HK-2 (cell line): ENCODE measurements at regions not wholly inside any gene's neighbourhood (a gene's known extent, or its start where the extent isn't known, plus 50 kb on each side); places are given as distances from the start of the nearest gene placed in this dataset.
"Not testable (repeated sequence)": the region's sequence is repeated elsewhere in the genome, so short reads cannot be mapped to it uniquely, and the experiment has no call there.

Experiments used
- DNase-seq: peaks from one replicate; pipeline ENCODE4 v3.0.0-alpha.2; 2018; ENCODE audit not compliant: unreplicated experiment

DNA sequence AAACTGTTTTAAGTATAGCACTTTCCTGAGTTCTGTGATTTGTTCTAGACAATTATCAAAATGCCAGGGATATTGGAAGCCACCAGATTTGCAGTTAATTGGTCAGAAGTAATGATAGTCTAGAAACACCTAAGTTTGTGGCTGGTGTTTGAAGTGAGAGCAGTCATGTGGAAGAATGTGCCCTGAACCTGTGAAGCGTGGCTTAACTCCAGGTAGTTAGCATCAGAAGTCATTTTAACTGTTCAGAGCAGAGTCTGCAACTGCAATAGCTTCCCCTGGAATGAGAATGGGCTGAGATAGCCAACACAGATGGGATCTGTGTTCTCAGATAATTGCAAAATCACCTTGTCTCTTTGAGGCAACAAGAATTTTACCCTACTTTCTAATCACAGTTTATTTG lies 255.1 kb upstream of the GK2 start:
- DNase-seq: no peak

DNA sequence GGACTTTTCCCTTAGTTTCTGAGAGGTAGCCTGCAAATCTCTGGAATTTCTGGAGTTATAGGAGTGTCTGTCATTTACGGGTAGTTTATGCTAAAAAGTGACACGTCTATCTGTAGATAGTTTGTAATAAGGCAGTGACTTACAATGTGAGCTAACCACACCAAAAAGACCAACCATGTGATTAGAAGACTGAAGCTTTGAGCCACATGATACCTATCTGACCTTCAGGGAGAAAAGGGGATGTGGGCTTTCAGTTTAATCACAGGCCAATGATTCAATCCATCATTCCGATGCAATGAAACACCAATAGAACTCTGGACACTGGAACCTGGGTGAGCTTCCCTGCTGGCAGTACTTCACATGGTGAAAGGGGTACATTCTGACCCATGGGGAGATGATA lies 254.6 kb upstream of the GK2 start:
- no peak for DNase-seq

DNA sequence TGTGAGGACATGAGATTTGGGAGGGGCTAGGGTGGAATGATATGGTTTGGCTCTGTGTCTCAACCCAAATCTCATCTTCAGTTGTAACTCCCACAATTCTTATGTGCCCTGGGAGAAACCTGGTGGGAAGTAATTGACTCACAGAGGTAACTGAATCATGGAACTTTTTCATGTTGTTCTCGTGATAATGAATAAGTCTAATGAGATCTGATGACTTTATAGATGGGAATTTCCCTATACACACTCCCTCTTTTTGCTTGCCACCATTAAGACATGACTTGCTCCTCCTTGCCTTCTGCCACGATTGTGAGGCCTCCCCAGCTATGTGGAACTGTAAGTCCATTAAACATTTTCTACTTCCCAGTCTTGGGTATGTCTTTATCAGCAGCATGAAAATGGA lies 253.2 kb upstream of the GK2 start:
- DNase-seq: no peak

DNA sequence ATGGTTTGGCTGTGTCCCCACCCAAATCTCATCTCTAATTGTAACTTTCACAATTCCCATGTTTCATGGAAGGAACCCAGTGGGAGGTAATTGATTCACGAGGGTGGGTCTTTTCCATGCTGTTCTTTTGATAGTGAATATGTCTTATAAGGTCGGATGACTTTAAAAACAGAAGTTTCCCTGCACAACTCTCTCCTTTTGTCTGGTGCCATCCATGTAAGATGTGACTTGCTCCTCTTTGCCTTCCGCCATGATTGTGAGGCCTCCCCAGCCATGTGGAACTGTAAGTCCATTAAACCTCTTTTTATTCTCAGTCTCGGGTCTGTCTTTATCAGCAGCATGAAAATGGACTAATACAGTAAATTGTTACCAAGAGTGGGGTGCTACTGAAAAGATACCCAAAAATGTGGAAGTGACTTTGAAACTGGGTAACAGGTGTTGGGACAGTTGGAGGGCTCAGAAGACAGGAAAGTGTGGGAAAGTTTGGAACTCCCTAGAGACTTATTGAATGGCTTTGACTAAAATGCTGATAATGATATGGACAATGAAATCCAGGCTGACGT lies 251.4 kb upstream of the GK2 start:
- DNase-seq: not testable (repeated sequence)

DNA sequence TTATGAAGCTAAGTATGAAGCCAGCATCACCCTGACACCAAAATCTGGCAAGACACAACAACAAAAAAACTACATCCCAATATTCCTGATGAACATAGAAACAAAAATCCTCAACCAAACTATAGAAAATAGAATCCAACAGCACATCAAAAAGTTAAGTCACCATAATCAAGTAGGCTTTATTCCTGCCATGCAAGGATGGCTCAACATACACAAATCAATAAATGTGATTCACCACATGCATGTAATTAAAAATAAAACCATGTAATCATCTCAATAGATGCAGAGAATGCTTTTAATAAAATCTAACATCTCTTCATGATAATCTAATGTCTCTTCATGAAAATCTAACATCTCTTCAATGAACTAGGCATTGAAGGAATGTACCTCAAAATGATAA lies 249.4 kb upstream of the GK2 start:
- DNase-seq: no peak

DNA sequence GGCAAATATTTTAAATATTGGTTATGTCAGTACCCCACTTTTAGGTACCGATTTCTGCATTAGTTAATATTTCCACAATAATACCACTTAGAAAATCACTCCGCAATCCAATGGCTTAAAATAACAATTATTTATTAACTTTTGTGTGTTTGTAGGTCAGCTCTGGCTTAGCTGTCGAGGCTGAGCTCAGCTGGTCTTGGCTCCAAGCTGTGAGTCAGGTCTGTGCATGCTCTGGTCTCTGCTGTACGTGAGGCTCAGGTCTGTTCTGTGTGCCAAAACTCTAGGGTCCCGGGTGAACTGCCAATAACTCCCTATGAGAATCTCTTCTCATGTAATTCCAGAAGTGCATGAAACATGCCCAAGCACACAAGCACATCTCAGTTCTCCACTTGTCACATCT lies 245.8 kb upstream of the GK2 start:
- peak; percentile 40 for DNase-seq

DNA sequence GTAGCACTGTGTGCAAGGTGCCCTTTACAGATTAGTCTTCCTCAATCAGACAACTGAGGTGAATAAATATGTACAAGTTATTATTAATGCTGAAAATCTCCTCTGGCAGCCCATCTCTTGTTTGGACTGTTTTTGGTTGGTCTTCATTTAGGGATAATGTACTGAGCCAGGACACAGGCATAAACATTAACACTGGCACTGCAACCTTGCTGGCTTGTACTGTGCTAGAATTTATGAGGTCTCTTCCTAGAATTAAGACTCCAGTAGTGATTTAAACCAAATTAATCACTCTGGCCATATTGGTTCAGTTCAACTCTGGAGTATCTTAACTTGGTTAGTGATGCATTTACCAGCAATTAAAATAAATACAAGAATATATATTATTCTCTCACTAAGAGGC lies 244.7 kb upstream of the GK2 start:
- no peak for DNase-seq

DNA sequence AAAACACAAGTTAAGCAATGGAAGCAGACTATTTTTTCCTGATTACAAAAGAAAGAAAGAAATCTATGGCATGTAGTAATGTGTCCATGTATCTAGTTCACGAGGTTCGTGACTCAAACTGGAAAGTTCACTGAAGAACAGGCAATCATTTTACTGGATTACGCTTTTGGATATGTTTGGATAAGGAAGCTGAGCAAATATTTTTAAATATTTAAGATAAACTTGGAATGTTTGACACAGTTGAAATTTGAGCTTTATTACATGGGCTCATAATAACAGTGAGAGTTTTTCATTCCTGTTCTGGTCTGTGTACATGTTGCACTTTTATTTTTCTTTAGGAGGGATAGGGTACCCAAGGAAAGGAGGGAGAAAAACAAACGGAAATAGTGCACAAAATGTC lies 244.2 kb upstream of the GK2 start:
- no peak for DNase-seq

DNA sequence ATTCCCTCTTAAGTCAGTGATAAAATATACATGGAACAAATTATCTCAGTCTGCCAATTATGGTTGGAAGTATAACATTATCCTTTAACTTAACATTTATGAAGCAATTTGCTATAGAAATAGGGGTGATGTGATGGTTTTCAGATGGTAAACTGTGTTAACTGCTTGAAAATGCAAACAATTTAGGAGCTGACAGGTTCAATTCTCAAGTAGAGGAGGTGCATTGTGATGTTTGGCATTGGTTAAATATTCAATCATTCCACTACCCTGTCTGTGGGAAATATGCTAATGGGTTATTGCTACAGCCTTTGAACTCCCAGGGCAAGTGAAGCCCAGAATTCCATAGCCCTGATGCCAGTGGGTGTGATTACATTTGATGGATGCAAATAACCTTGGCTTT lies 243.4 kb upstream of the GK2 start:
- no peak for DNase-seq

DNA sequence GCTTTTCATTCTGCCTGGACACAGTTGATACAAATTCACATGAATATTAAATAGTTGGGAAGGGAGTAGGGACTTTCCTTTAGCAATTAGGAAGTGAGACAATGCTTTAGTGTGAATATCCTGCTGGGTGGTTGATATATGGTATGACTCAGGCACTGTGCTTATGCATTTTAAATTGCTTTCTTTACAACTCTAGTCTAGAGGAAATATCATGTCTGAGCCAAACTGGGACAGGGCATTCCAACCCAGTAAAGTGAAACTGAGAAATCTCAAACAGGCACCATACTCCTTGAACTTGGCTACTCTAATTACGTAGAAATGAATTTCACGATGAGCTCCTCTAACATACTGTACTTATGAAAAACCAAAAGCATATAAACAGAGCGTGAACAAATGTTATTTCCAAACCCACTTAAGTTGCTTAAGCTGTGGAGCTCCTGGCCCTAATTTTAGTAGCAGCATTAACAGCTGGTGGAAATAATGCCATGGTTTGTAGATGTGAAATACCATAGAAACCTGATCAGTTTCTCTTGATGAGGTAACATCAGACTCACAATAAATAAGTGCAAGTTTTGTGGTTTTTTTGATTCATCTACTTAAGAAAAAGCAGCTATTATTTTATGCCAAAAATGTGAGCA lies 242.9 kb upstream of the GK2 start:
- DNase-seq: no peak

DNA sequence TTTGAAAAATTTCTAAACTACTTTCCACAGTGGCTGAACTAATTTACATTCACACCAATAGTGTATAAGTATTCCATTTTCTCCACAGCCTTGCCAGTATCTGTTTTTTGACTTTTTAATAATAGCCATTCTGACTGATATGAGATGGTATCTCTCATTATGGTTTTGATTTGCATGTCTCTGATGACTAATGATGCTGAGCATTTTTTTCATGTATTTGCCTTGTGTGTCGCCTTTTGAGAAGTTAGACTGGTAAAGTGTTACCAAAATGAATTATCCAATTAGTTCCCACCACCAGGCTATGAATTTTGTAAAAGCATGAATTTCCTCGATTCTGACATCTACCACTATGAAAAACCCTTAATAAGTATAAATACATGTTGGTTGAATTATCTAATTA lies 242.2 kb upstream of the GK2 start:
- DNase-seq: no peak

DNA sequence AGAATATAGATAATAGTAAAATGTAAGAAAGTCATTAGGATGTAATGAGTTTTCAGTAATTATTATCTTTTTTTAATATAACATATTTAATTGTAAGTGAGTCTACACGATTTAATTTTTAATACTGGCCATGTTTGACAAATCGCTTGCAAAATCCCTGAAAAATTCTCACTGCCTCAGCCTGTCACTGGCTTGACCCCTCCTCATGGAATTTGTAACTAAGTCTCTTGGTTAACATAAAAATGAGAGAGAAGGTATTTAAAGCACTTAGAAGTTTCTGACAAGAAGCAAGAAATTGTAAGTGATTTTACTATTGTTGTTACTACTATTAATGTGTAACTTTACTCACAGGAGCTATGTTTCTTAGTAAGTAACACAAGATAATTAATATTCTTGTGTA lies 237.9 kb upstream of the GK2 start:
- no peak for DNase-seq

DNA sequence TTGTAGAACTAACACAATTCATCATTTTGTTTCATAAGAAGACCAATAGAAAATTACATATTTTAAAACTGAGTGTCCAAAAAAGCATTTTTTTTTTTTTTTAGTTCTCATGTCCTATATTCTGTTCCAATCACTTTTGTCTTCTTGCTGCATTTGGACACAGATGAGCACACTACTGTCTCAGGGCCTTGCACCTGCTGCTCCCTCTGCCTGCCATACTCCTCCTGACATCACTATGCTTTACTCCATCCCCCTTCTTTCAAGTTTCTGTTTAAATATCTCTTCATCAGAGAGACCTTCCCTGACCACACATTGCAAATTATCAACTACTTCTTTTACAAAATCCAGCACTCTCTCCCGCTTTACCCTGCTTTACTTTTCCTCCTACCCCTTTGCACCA lies 230.7 kb upstream of the GK2 start:
- no peak for DNase-seq

DNA sequence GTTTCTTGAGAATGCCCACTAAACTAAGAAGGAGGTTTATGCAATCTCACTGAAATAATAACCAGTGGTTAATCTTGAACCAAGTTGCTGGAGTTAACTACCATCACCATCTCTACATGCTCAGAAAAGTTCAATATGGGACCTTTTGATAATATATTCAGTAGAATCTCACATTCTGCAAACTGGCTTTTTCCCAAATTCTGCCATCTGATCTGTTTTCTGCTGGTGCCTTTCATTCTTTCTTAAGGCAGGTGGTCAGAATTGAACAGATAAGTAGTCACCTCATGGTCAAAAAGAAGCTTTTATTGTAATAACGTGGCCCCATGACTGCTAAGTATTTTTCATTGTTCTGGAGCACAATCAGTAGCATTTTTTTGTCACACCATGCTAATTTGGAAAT lies 229.0 kb upstream of the GK2 start:
- DNase-seq: no peak

DNA sequence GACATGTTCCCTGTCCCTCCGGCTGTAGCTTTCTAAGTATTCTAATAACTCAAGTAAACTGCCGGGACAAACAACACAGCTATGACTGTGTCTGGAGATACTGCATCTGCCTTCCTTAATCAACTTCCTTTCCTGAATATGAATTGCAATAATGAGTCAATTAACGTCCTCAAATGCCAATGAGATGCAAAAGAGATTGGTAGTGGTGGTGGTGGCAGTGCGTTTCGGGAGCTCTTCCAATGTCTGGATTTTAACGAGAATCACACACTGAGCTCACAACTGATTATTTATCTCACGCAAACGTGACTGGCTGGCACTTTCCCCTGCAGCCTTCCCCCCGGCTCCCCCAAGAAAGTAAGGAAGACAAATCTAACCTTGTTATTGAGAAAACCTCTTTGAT lies 226.1 kb upstream of the GK2 start:
- no peak for DNase-seq

DNA sequence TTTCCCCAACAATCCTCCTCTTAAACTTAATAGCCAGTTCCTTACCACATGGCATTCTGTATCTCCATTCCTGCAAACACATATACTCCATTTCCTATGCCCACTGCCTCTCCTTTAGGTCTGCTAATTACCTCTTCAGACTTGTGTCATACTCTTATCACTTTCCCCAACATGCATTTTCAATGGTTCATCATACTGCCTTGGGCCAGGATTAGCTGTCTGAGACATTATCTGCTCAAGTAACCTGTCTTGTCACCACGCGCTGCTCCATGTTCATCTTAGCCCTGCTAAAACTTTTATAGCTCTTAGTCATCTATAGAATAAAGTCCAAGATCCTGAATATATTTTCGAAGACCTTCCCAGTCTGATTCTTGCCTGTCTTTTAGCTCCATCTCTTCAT lies 224.1 kb upstream of the GK2 start:
- DNase-seq: no peak

DNA sequence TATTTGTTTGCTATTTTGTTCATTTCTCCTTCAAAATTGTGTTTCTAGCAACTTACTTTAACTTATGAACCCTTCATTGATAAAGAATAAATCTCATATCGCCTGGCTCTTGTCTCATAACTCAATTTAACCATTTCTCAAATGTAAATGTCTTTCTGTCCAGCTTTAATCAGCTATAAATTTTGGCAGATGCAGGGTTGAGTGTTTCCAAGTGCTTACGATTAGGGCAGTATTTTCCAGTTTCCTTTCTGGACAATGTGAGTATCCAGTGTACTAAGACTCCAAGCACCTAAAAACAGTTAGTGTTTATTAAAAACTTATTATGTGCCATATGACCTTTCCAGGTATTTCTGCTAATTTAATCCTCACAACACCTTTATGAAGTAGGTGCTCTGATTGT lies 218.6 kb upstream of the GK2 start:
- no peak for DNase-seq

DNA sequence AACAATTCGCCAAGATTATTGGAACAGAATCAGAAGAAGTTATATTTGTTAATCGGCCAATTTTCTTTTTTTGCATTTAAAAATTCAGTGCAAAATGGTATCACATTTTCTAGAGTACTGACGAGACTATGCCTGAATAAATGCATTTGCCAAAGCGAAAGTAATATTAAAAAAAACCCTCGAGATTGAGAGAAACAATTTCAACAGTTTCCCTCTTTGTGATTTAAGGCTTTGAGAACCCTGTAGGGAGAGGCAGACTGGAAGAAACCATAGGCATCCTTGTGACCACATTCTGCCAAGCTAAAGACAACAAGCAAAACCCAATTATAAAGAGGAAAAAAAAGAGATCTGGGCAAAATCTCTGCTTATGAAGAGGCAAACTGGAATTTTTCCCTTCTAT lies 218.1 kb upstream of the GK2 start:
- DNase-seq: no peak

DNA sequence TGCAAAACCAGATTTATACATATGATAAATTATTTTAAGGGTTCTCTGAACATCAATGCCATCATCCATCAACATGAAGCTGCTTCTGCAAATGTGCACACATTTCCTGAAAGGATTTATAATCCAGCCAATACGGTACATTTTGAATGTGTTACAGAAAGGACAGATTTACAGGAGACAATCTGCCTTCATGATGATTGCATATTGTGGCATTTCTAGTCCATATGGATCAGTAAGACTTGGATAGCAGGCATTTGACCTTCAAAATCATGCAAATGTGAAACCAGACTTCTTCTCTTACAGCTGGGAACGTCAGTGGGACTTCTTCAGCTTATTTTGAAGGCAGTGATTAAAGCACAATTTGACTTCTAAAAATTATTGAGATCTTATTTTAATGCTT lies 217.3 kb upstream of the GK2 start:
- no peak for DNase-seq

DNA sequence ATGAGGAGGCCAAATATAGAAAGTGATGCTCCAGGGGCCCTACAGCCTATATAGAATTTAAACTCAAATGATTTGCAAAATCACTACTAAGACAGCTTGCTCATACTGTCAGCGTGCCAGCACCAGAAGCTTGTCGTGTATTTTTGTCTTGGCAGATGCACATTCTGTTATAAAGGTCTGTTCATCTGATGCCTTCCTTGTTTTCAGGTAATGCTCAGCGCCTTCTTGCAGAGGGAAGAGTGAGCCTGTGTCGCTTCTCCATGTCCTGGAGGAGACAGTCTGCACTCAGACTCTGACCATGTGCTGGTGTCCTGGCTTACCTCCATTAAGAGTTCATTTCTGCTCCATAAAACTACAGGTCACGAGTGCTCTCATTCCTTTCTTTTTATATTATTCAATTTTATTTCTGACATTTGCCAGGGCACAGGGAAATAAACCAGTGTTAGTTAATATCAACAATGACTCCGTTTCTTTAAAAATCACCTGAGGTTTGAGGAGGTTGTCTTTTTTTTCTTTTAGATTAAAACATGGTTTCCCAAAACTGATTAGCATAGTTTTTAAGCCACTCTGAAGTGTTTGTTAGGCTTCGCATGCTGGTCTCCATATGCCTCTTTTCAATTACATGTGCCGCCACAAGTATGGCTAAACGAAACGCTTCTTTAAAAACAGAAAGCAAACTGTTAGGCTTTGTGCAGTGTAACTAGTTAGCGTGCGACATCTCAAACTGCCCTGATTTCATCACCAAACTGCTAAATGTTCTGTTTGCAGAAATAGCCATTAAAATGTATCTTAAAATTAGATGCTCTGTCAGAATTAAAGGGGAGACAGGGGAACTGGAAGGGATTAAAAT lies 215.2 kb upstream of the GK2 start:
- no peak for DNase-seq

DNA sequence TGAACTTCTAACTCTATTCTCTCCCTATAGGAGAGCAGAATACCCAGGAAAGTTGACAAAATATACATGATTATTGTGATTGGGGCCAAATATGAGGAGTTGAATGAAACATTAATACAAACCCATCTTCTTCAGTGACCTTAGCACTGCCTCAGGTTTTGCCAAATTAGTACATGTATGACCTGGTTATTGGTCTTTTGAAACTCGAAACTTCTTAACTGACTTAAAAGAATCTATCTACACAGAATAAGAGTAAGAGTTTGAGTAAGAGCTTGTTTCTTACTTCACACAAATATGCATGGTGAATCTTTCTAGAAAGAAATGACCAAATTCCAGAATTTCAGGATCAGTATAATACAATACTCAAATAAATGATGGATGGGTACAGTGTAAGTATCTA lies 213.0 kb upstream of the GK2 start:
- DNase-seq: no peak

DNA sequence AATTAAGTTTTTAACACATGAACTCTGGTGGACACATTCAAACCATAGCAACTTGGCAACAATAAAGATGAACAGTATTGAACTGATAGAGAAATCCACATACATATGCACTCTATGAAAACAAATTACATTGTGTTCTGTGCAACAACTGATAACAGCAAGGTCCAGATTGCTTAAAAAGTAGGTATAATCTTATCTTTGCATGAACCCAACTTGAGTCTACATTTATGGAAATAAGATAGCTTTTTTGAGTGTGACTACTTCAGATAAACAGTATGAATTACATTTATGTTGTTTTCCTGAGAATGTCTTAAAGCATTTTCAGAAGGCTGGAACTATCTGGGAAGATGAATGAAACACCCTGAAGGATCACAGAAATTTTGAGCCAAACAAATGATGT lies 212.6 kb upstream of the GK2 start:
- no peak for DNase-seq

DNA sequence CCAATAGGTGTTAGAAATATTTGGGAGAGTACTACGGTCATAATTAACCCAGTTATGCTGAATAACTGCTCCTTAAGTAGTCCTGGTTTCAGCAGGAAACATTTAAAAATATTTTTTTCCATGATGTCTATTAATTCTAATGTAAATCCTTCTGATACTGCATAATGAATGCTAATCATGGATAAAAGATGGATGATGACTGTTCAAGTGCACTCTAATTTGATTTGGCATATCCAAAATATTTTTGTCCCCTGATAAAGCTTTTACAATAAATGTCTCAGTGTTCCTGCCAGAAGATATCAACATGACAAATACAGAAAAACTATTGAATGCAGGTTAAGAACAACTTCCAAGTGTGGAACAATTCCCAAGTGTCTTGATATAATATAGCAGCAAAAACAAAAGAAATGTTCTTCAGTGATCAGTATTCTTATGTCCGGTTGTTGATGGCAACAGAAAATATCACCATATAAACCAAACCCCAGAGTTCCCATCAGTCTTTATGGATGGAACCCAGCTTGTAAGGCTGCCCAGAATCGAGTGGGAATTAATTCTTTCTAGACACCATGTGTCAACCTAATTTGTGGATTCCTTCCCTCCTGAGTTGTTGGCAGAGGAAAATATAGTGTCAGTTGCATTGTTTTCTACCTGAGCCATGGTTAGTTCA lies 205.4 kb upstream of the GK2 start:
- no peak for DNase-seq
